ENCODE measurements at regions not wholly inside any gene's neighbourhood (a gene's known extent, or its start where the extent isn't known, plus 50 kb on each side); places are given as distances from the start of the nearest gene placed in this dataset.

DNA sequence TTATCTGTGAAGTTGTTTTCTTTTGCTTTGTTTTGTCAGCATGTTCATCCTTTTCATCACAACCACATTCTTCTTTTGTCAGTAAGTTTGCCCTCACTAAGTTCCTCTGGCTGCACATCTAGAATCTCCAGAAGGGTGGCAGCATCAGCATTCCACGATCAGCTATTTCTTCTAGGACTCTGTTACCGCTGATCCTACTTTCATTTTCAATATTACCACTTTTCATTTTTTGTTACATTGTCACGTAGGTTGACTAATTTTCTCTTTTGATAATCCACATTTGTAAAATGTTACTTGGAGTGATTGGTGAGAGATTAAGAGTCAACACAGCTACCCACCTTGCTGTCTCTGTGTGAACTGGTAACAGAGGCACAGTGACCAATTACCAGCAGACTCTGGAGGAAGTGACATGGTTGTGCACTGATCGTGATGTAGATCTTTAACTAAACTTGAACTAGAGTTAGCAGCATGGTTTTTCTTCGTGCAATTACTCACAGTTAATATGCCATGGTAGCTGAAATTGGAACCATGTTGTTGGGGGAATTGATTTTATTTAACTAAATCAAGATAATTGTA is 307.9 kb upstream of the SLC35B3 start:
- H3K27me3 ChIP-seq (ENCODE audit: control insufficient read depth in 1 of 2, insufficient read depth in 2 of 2, low read length in 2 of 2), result no peaks in the 10 kb centered on the region; a peak in 1 of 5 replicates
- DNase-seq (ENCODE audit: low spot score) (peak; percentile 3), FAIRE-seq (no peak), ATAC-seq (peak; percentile 70)
- BruUV-seq (replicated peaks), result no TSS peak
- no peaks in the 10 kb centered on the region for H4K20me1 ChIP-seq (ENCODE audit: insufficient read depth, low read length)
- TF ChIP-seq GABPA (IDR thresholded peaks at IDR 0.05; ENCODE audit: low read depth, low read length) (no peak), GABPA (CRISPR knock-in tag; IDR thresholded peaks at IDR 0.05; ENCODE audit: low read depth) (peak; percentile 54), HNRNPK (IDR thresholded peaks at IDR 0.05; ENCODE audit: low read depth, low read length, poor library complexity, severe bottlenecking) (no peak)
- TF ChIP-seq, protein P1, sequence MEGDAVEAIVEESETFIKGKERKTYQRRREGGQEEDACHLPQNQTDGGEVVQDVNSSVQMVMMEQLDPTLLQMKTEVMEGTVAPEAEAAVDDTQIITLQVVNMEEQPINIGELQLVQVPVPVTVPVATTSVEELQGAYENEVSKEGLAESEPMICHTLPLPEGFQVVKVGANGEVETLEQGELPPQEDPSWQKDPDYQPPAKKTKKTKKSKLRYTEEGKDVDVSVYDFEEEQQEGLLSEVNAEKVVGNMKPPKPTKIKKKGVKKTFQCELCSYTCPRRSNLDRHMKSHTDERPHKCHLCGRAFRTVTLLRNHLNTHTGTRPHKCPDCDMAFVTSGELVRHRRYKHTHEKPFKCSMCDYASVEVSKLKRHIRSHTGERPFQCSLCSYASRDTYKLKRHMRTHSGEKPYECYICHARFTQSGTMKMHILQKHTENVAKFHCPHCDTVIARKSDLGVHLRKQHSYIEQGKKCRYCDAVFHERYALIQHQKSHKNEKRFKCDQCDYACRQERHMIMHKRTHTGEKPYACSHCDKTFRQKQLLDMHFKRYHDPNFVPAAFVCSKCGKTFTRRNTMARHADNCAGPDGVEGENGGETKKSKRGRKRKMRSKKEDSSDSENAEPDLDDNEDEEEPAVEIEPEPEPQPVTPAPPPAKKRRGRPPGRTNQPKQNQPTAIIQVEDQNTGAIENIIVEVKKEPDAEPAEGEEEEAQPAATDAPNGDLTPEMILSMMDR (CRISPR knock-in tag; IDR thresholded peaks at IDR 0.05), result peak; percentile 19; the same call in 1 of the 2 replicates
- POLR2A ChIA-PET, result no interaction called here
- CTCF ChIA-PET (ENCODE audit: low intra/inter-chr PET ratio, low total read pairs), result no interaction called here
- H3K4me3 ChIP-seq (replicated peaks in 1 of 3; ENCODE audit: insufficient read depth in 1 of 3, low read depth in 2 of 3, low read length in 3 of 3), result peak overlapping the region in 1 of 3 experiments; percentile 14; a peak in 1 of 6 replicates
- H3K9me3 ChIP-seq (ENCODE audit: low read length), result peaks cover 8% of the 10 kb centered on the region; the same call in 1 of the 2 replicates
- H3K4me2 ChIP-seq (ENCODE audit: low read depth, low read length), result peak overlapping the region; percentile 43
- H3K36me3 ChIP-seq (replicated peaks in 1 of 2; ENCODE audit: control insufficient read depth in 1 of 2, insufficient read depth in 2 of 2, low read length in 2 of 2), result no peaks in the 10 kb centered on the region
- in situ Hi-C loops (cut with HindIII; ENCODE audit: extremely low pct_ligation_motif_present, low pct_unique_long_range_greater_than_20kb), result no loop called here
- WGBS (ENCODE audit: low lambda C conversion rate), result under 1% methylated on average over 5 of the region's 5 CpGs
- peak overlapping the region; percentile 0 for H2AFZ ChIP-seq (ENCODE audit: low read length)
- H3K79me2 ChIP-seq (ENCODE audit: insufficient read depth, low read length), result no peaks in the 10 kb centered on the region
- H3K9ac ChIP-seq (ENCODE audit: insufficient read depth, low read depth, low read length), result no peak overlapping the region
- H3K27ac ChIP-seq (ENCODE audit: extremely low read length, insufficient read depth, low read length), result no peak overlapping the region
- no peaks in the 10 kb centered on the region for H3K4me1 ChIP-seq (ENCODE audit: insufficient read depth, low read length)
- intact Hi-C loops (cut with micrococcal nuclease; ENCODE audit: unreplicated experiment), result no loop called here

DNA sequence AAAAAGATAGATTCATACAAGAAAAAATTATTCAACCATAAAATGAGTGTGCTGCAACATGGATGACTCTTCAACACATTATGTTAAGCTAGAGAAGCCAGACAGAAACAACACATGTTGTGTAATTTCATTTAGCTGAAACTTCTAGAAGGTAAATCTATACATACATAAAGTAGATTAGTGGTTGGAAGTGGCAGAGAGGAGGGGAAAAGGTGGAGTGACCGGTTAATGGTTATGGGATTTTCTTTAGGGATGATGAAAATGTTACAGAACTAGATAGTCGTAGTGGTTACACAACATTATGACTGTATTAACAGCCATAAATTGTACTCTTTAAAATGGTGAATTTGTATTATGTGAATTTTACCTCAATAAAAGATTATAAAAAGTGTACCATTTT is 304.1 kb upstream of the SLC35B3 start:
- Histone ChIP-seq H3K27ac (ENCODE audit: extremely low read length, insufficient read depth, low read length) (no peak overlapping the region), H3K4me2 (ENCODE audit: low read depth, low read length) (no peak overlapping the region), H2AFZ (ENCODE audit: low read length) (no peak overlapping the region), H3K79me2 (ENCODE audit: insufficient read depth, low read length) (no peaks in the 10 kb centered on the region), H3K4me1 (ENCODE audit: insufficient read depth, low read length) (no peaks in the 10 kb centered on the region), H3K9ac (ENCODE audit: insufficient read depth, low read depth, low read length) (no peak overlapping the region), H3K27me3 (ENCODE audit: control insufficient read depth in 1 of 2, insufficient read depth in 2 of 2, low read length in 2 of 2) (no peaks in the 10 kb centered on the region), H4K20me1 (ENCODE audit: insufficient read depth, low read length) (no peaks in the 10 kb centered on the region), H3K4me3 (replicated peaks in 1 of 3; ENCODE audit: insufficient read depth in 1 of 3, low read depth in 2 of 3, low read length in 3 of 3) (no peak overlapping the region), H3K9me3 (ENCODE audit: low read length) (peaks cover 8% of the 10 kb centered on the region; the same call in 1 of the 2 replicates), H3K36me3 (replicated peaks in 1 of 2; ENCODE audit: control insufficient read depth in 1 of 2, insufficient read depth in 2 of 2, low read length in 2 of 2) (no peaks in the 10 kb centered on the region)
- no TSS peak for BruUV-seq (replicated peaks)
- FAIRE-seq, result no peak
- 11% methylated on average over 2 of the region's 2 CpGs for WGBS (ENCODE audit: low lambda C conversion rate)
- POLR2A ChIA-PET, result no interaction called here
- no peak for ATAC-seq
- CTCF ChIA-PET (ENCODE audit: low intra/inter-chr PET ratio, low total read pairs), result no interaction called here
- intact Hi-C loops (cut with micrococcal nuclease; ENCODE audit: unreplicated experiment) (no loop called here), in situ Hi-C loops (cut with HindIII; ENCODE audit: extremely low pct_ligation_motif_present, low pct_unique_long_range_greater_than_20kb) (no loop called here)
- no peak for DNase-seq (ENCODE audit: low spot score)
- TF ChIP-seq NPAS2 (CRISPR knock-in tag; IDR thresholded peaks at IDR 0.05; ENCODE audit: borderline replicate concordance), result no peak
- TF ChIP-seq, protein P2, sequence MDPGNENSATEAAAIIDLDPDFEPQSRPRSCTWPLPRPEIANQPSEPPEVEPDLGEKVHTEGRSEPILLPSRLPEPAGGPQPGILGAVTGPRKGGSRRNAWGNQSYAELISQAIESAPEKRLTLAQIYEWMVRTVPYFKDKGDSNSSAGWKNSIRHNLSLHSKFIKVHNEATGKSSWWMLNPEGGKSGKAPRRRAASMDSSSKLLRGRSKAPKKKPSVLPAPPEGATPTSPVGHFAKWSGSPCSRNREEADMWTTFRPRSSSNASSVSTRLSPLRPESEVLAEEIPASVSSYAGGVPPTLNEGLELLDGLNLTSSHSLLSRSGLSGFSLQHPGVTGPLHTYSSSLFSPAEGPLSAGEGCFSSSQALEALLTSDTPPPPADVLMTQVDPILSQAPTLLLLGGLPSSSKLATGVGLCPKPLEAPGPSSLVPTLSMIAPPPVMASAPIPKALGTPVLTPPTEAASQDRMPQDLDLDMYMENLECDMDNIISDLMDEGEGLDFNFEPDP (CRISPR knock-in tag; conservative IDR thresholded peaks at IDR 0.05), result no peak
- TF ChIP-seq, protein P3, sequence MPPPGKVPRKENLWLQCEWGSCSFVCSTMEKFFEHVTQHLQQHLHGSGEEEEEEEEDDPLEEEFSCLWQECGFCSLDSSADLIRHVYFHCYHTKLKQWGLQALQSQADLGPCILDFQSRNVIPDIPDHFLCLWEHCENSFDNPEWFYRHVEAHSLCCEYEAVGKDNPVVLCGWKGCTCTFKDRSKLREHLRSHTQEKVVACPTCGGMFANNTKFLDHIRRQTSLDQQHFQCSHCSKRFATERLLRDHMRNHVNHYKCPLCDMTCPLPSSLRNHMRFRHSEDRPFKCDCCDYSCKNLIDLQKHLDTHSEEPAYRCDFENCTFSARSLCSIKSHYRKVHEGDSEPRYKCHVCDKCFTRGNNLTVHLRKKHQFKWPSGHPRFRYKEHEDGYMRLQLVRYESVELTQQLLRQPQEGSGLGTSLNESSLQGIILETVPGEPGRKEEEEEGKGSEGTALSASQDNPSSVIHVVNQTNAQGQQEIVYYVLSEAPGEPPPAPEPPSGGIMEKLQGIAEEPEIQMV (CRISPR knock-in tag; IDR thresholded peaks at IDR 0.05; ENCODE audit: low read depth), result no peak
- TF ChIP-seq TCF12 (IDR thresholded peaks at IDR 0.05), result no peak
- no peak for TF ChIP-seq TCF12 (CRISPR knock-in tag; IDR thresholded peaks at IDR 0.05)
- TF ChIP-seq PHB2 (IDR thresholded peaks at IDR 0.05; ENCODE audit: partially characterized antibody), result no peak
- TF ChIP-seq NAIF1 (CRISPR knock-in tag; IDR thresholded peaks at IDR 0.05; ENCODE audit: borderline replicate concordance), result no peak
- TF ChIP-seq, protein P4, sequence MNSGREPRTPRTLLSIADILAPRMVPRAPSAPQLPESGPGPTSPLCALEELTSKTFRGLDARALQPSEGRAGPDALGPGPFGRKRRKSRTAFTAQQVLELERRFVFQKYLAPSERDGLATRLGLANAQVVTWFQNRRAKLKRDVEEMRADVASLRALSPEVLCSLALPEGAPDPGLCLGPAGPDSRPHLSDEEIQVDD (CRISPR knock-in tag; IDR thresholded peaks at IDR 0.05; ENCODE audit: borderline replicate concordance), result no peak
- no peak for TF ChIP-seq ETV6 (CRISPR knock-in tag; conservative IDR thresholded peaks at IDR 0.05)

Data from HepG2 (cell line).